PC-9 (cell line): ENCODE measurements at regions not wholly inside any gene's neighbourhood (a gene's known extent, or its start where the extent isn't known, plus 50 kb on each side); places are given as distances from the start of the nearest gene placed in this dataset.

Experiments used
- CTCF ChIP-seq: fragments of 200-600 bp; sonication (generic); conservative IDR thresholded peaks from 2 replicates; pipeline ENCODE4 v1.6.1; 2017; ENCODE audit warnings: mixed run types, antibody characterized with exemption, mild to moderate bottlenecking, moderate library complexity
- EZH2 ChIP-seq: fragments of 200-600 bp; sonication (generic); IDR thresholded peaks from 2 replicates; pipeline ENCODE4 v1.8.0; 2017; ENCODE audit warnings: antibody characterized with exemption, low read depth

DNA sequence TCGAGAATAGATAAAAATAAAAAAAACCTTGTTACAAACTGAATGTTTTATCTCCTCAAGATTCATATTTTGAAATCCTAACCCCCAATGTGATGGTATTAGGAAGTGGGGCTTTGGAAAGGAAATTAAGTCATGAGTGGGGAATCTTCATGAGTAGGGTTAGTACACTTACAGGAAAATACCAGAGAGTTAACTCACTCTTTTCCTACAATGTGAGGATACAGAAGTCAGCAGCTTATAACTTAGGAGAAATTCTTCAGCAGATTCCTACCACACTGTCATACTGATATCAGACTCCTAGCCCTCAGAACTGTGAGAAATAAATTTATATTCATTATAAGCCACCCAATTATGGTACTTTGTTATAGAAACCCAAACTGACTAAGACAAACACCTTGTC lies 453.1 kb downstream of the GBE1 start:
- TF ChIP-seq EZH2 (no peak), CTCF (no peak)
